Putamen (tissue), 1 donor: ENCODE measurements at regions not wholly inside any gene's neighbourhood (a gene's known extent, or its start where the extent isn't known, plus 50 kb on each side); places are given as distances from the start of the nearest gene placed in this dataset.
"Not testable (repeated sequence)": the region's sequence is repeated elsewhere in the genome, so short reads cannot be mapped to it uniquely, and the experiment has no call there.

Experiments
- DNase-seq: peaks from one replicate; pipeline ENCODE4 v3.0.0-alpha.2; 2016; ENCODE audit warnings: low spot score

DNA sequence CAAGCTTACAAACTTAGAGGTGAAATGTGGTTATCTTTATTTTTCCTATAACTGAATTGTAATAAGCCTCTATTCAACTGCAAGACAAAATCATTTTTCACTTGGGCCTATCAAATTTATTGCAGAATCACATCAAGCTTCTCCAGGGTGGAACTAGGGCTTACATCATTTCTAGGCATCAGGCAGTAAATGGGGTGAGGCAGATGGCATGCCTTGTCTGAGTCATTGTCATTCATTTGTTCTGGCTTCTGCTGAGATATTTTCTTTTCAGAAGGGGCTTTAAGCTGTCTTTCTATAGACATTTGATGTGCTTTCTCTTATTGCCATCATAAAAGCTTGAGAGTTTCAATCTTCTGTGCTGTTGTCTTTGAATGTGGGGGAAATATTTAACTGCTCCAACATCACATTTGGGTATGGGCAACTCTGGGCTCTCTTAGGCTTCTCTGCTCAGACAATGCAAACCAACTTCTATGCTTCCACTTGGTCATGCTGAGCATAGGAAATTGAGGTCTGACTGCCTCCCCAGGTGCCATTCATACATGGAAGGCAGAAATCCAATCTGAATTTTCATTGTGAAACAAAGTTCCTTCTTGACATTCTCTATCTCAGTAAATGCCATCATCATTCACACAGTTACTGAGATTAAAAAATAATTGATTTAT is 225.8 kb upstream of the GIMD1 start:
- DNase-seq: no peak

DNA sequence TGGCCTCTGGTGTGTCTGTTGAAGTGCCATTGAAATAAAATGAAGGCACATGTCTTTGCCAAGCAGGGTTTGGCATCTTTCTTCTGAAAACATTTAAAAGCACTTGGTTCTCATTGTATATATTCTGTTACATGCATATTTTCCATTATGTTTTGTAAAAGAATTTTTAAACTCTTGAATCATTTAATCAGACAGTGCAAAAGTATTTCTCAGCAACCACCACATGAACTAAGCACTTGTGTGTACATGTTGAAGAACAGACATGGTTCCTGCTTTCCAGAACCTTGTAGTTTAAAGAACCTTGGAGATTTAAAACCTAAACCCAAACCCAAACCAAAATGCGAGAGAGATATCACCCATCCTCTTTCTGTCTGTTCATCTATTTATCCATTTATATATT is 220.3 kb upstream of the GIMD1 start:
- DNase-seq: no peak

DNA sequence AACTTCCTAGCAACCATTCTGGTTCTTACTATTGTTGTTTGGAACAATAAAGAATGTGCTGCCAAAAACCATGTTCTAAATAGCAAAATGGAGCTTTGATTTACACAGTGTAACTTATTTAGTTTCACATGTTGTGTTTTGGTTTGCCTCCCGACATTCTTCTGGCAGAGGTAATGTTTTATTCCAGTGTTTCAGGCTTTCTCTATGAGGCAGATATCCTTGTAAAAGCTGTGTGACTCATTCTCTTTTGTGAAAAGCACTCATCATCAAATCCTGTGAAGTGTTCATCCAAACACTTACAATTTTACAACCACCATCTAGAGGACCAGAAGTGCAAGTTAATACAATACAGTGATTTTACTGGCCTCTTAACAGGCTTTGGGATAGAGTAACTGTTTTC is 219.0 kb upstream of the GIMD1 start:
- no peak for DNase-seq

- DNase-seq: no peak
Observed at GRCh38 chr4:106585915-106586349, 217.4 kb upstream of the GIMD1 start.

GRCh38 chr4:106584337-106584989 is 215.9 kb upstream of the GIMD1 start:
- DNase-seq: no peak

- DNase-seq: no peak
Observed at GRCh38 chr4:106583567-106583966, 215.0 kb upstream of the GIMD1 start.

- DNase-seq: no peak
Observed at GRCh38 chr4:106583108-106583507, 214.5 kb upstream of the GIMD1 start.

DNA sequence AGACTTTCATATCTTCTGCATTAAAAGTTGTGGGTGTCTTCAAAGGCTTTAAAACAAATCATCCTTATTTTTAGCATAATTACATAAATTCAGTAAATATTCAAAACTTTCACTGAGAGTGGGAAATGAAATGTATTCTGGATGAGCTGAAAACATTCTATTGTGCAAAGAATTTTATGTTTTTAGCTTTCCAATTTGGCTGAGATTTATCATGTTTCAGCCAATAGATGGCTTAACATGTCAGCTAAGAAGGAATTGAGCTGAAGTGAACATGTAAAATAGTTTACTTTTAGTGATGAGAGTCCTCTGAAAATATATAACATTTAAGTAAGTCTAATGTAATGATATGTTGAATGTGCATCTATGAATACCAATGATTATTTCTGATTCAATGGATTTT is 213.5 kb upstream of the GIMD1 start:
- DNase-seq: no peak

GRCh38 chr4:106579236-106579635 is 210.7 kb upstream of the GIMD1 start:
- no peak for DNase-seq

GRCh38 chr4:106569146-106570031 is 200.8 kb upstream of the GIMD1 start:
- no peak for DNase-seq

- no peak for DNase-seq
Observed at GRCh38 chr4:106565727-106566126, 197.1 kb upstream of the GIMD1 start.

GRCh38 chr4:106563637-106564036 is 195.1 kb upstream of the GIMD1 start:
- not testable (repeated sequence) for DNase-seq

DNA sequence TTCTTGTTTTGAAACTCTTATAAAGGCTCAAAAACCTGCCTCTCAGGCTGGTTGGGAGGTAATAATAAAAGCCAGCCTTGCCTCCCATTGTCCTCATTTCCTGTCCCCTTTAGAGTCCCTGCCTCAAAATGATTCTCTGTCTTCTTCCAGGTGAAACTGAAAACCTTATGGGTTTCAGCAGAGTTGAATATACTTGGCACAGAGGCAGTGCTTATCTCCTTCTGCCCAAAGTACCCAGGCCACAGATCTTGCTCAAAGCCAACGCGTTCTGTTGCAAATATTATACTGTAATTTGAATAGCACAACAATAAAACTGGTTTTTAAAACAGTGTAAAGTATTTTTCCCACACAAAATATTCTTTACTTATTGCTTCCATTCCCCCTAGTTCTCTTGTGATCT is 183.1 kb upstream of the GIMD1 start:
- DNase-seq: no peak

DNA sequence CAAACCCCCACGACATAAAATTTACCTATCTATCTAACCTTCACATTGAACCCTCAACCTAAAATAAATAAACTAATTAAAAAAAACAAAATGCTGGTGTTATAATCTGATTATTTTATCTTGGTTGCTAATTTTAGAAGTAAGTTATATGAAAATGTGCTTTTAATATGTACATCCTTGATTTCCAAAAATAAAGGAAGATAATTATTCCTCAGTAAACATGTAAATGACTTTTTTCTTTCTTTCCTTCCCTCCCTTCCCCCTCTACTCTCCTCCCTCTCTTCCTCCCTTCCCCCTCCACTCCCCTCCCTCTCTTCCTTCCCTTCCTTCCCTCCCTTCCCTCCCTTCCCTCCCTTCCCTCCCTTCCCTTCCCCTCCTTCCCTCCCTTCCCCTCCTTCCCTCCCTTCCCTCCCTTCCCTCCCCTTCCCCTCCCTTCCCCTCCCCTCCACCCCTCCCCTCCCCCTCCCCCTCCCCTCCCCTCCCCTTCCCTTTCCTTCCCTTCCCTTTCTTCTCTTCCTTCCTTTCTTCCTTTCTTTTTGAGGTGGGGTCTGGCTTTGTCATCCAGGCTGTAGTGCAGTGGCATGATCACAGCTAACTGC is 180.0 kb upstream of the GIMD1 start:
- DNase-seq: no peak

DNA sequence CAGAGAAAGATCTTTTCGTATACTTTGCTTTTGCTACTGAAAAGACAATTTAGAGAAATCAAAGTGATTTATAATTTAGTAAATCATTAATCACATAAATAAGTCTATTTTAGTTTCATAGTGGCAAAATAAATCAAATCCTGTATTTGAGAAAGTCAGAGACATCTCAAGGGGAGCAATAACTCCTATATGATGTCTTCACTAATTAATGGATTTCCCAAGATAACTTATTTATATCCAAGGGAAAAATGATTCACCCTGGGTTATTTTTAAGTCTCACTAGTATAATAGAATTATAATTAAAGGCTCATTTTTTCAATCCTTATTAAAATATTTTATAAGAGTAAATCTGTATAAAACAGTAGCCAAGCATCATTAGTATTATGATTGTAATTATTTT is 177.8 kb upstream of the GIMD1 start:
- no peak for DNase-seq

- DNase-seq: not testable (repeated sequence)
Observed at GRCh38 chr4:106542609-106543008, 174.0 kb upstream of the GIMD1 start.

GRCh38 chr4:106541253-106541652 is 172.7 kb upstream of the GIMD1 start:
- no peak for DNase-seq

DNA sequence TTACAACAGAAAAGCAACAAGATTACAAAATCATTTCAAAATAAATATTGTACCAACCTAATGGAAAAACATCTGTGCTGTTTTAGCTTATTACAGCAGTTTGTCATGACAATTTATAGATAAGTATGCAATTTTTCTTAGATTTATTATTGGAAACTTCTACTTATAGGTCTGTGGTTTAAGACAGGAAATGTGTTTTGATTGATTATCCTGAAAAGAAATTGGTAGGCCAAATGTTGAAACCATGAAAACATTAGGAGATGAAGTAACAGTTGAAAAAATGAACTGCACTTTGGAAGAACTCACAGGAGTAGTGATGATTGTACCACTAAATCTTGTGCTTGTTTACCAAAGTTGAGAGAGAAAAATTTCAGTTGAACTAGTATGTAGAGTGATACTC is 162.2 kb upstream of the GIMD1 start:
- no peak for DNase-seq

DNA sequence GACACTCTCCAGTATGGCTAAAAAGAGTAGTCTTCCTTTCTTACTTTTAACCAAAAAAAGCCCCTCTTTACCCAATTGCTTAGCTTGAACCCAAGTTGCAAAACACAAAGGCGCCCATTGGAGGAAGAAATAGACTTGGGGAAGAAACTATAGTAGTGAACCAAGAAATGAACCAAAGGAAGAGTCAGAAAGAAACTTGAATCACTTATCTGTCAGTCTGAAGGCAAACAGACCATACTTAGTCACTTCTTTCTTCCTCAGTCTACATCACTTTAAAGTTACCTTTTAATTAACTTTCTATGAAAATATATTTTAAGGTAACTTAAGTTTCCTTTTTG is 161.4 kb upstream of the GIMD1 start:
- DNase-seq: no peak

GRCh38 chr4:106529348-106530023 is 160.9 kb upstream of the GIMD1 start:
- DNase-seq: no peak

DNA sequence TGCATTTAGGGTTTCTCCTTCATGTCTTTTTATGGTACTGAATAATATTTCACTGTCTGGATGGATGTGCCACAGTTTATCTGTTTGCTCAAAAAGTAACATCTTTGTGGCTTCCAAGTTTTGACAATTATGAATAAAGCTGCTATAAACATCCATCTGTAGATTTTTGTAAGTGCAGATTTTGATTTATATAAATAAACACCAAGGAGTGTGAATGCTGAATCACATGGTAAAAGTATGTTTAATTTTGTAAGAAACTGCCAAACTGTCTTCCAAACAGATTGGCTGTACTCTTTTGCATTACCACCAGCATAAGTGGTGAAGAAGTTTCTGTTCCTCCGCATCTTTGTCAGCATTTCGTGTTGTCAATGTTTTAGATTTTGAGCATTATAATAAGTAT is 158.7 kb upstream of the GIMD1 start:
- DNase-seq: no peak

DNA sequence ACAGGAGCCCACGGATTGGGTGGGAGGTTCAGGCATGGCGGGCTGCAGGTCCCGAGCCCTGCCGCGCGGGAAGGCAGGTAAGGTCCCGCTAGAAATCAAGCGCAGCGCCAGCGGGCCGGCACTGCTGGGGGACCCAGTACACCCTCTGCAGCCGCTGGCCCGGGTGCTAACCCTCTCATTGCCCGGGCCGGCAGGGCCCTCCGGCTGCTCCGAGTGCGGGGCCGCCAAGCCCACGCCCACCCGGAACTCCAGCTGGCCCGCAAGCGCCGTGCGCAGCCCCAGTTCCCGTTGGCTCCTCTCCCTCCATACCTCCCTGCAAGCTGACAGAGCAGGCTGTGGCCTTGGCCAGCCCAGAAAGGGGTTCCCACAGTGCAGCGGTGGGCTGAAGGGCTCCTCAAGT is 156.8 kb upstream of the GIMD1 start:
- DNase-seq: not testable (repeated sequence)
